ENCODE measurements at regions not wholly inside any gene's neighbourhood (a gene's known extent, or its start where the extent isn't known, plus 50 kb on each side); places are given as distances from the start of the nearest gene placed in this dataset.

DNA sequence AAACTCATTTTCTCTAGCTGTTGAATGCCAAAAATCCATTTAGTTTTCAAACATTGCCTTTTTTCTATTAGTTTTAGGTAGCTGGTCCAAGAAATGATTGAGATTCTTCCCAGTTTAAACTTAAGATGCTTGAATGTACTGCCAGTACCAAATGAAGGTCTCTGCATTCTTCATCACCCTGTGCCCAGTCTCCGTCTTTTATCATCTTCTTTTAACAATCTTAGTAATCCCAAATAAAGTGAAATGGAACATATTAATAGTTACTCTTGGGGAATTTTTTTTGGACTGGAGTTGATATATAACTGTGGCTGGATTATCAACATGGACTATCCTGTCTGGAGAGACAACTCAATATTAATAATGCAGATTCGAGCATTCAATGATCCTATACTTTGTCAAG lies 54.1 kb upstream of the PCED1B start:
- no peak for DNase-seq (ENCODE audit: low read depth, low spot score)

DNA sequence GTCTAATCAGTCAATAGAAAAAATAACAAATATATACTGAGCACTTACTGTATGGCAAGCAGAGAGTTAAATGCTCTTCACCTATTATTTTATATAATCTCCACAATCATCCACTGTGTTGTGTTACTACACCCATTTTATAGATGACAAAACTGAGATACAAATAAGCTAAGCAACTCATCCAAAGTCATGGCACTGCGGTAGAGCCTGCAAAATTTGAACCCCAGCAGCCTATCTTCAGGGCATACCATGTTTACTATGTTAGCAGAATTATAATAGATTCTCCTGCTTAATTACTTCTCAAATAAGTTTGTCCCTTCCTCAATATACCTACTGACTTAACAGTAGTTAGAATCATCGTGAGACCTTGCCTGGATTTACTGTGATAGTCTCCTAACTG lies 53.6 kb upstream of the PCED1B start:
- no peak for DNase-seq (ENCODE audit: low read depth, low spot score)

DNA sequence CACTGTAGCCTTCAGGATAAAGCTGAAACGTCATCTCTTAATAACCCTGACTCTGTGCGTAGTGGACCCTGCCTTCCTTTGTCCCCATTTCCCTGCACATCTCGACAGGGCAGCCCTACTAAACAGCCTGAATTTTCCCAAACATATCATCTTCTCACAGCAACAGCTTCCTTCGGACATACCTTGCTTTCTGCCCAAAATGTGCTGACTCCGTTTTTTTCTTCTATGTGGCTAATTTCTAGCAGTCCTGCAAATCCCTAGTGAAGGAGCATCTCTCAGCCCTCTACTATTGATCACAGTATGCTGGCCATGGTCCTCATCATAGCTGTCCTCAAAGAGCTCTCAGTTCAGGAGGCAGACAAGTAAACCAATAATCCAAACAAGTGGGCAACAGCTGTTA lies 53.1 kb upstream of the PCED1B start:
- DNase-seq (ENCODE audit: low read depth, low spot score), result no peak
